HG02943 (cell line): ENCODE measurements at regions not wholly inside any gene's neighbourhood (a gene's known extent, or its start where the extent isn't known, plus 50 kb on each side); places are given as distances from the start of the nearest gene placed in this dataset.

Experiments used
- ATAC-seq: cut with Tn5 transposase; IDR thresholded peaks from one replicate; pipeline ENCODE4 v1.9.1; 2021; ENCODE audit warnings: mild to moderate bottlenecking, low read depth, moderate library complexity; ENCODE audit not compliant: unreplicated experiment

DNA sequence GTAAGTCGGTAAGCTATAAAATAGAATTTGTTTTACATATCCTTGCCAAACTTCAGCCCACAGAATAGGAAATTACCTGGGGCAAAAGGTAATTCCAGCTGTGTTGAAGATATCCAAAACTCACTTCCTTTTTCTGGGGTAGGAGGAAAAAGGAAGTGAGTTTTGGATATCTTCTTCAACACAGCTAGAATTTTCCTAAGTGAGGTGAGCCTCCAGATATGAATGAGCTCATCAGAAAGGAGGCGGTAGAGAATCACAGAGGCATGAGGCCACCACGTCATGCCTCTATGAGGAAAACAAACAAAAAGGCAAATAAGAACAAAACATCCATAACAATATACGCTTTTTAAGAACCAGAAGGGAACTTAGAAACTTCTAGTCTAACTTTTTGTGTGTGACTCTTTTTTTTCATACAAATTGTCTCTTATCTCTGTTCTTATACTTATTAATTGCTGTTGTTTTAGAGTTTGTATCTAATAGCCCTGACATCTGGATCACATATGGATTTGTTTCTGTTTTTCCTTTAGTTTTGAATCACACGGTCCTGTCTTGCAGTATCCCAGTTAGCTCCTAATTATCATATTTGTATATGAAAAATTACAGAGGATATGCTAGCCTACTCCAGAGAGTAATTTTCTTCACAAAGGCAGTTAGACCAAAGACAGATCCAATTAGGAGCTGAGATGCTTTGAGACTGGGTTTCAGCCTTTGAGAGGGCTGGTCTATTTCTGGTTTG, 104.5 kb downstream of the RBM43 start:
- ATAC-seq: no peak

DNA sequence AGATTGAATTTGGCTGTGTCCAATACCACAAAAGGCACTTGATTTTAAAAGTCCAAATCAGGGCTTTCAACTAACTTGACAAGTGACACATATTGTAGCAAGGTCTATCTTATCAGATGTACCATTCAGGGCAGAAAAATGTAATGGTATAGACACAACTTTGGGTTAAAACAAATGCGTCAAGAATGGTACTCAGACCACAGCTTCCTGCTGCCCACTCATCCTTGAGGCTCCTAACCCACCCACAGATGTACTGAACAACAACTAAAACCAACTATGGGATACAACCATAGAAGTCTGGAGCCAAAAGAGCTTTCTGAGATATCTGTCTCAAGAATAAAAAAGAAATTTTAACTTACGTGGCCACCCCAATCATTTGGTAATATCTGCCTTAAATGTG, 105.2 kb downstream of the RBM43 start:
- ATAC-seq: no peak

- ATAC-seq: no peak
Observed at GRCh38 chr2:151153601-151154000, 108.1 kb downstream of the RBM43 start.

DNA sequence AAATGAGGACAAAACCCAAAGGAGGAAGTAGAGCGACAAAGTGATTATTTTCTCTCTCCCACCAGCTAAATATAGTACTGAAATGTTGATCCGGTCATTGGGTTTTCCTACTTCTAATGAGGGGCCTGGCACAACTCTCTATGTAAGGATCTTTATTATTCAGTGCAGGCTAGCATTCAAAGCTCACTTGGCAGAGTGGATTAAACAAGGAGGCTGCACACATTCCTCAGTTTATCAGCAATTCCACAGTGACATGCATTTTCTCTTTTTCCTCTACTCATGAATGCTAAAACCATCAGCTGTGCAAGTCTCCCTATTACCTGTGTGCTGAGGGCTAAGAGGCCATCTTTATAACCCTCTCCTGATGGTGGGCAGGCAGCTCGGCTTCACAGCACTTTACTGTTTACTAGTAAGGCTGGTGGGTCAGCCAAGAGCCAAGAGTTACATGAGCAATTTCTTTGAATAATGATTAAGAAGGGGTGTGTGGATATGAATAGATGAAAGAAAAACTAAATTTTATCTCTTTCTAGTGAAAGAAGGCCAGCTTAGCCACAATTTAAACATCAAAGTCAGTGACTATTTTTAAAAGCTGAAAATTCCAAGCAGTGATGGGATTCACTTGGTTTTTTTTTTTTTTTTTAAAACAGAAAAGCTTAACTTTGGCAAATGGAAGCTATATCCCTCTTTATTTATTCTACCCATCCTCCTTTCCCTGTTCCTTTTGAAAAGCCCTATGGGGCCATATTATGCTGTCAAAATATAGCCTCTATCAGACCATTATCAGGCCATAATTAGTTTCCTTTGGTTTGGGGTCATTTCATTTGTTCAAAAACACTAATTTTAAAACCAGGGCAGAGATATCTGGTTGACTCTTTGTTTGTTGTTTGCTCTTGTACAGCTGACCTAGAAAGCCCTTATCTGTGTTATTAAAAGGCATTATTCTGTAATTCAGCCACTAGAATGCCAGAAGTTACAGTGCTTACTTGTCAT, 111.0 kb downstream of the RBM43 start:
- ATAC-seq: no peak

GRCh38 chr2:151138507-151138906, 123.2 kb downstream of the RBM43 start:
- no peak for ATAC-seq

- no peak for ATAC-seq
Observed at GRCh38 chr2:151137526-151137925, 124.1 kb downstream of the RBM43 start.

- no peak for ATAC-seq
Observed at GRCh38 chr2:151120011-151120410, 141.7 kb downstream of the RBM43 start.

GRCh38 chr2:151119374-151119773, 142.3 kb downstream of the RBM43 start:
- ATAC-seq: no peak

- ATAC-seq: no peak
Observed at GRCh38 chr2:151118269-151118668, 143.4 kb downstream of the RBM43 start.

DNA sequence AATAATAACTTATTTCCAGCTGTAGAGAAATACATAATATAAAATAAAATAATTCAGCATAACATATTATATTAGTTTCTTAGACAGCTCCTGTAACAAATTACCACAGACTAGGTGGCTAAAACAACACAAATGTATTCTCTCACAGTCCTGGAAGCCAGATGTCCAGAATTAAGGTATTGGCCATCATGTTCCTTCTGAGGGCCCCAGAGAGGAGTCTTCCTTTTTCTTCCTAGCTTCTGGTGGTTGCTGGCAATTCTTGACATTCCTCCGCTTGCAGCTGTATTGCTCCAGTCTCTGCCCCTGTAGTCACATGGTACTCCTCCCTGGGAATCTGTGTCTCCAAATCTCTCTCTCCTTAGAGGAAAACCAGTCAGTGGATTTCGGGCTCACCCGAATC, 146.8 kb downstream of the RBM43 start:
- no peak for ATAC-seq

DNA sequence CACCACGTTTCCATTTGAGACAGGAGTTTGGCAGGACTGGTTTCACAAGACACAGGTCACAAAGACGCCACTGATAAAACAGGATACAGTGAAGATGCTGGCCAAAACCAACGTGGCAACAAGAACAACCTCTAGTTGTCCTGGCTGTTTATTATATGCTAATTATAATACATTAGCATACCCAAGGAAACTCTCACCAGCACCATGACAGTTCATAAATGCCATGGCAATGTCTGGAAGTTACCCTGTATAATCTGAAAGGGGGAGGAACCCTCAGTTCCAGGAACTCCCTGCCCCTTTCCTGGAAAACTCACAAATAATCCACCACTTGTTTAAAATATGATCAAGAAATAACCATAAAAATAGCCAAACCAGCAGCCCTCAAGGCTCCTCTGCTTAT, 148.3 kb downstream of the RBM43 start:
- ATAC-seq: no peak

DNA sequence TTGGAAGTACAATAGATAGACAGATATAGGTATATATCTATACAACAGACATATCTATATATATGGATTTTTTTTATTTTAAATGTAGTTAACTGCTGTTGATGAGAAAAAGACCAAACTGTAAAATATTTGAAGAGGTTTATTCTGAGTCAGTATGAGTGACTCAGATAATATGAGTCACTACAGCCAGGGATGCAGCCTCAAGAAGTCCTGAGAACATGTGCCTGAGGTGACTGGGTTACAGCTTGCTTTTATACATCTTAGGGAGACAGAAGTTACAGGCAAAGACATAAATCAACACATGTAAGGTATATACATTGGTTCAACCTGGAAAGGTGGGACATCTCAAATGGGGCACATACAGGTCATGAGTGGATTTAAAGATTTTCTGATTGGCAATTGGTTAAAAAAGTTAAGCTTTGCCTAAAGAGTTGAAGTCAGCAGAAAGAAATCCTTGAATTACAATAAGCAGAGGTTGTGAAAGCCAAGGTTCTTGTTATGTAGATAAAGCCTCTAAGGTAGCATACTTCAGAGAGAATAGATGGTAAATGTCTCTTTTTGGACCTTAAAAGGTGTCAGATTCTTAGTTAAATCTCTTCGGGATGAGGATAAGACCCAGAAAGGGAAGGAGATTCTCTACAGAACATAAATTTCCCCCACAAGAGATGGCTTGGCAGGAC, 149.9 kb downstream of the RBM43 start:
- ATAC-seq: no peak

- ATAC-seq: no peak
Observed at GRCh38 chr2:151106805-151107506, 154.7 kb downstream of the RBM43 start.

- ATAC-seq: no peak
Observed at GRCh38 chr2:151103551-151103950, 158.1 kb downstream of the RBM43 start.

GRCh38 chr2:151102226-151102625, 159.4 kb downstream of the RBM43 start:
- ATAC-seq: no peak

DNA sequence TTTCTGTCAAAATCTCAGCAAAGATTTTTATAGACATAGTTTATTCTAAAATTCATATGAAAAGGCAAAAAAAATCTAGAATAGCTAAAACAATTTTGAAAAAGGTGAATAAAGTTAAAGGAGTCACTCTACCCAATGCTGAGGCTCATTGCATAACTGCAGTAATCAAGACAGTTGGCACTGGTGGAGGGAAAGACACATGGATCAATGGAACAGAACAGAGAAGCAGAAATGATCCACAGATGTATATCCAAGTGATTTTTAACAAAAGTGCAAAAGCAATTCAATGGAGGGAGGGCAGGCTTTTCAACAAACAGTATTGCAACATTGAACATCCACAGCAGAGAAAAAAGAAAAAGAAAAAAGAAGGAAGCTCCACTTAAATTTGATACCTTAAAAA, 162.8 kb downstream of the RBM43 start:
- no peak for ATAC-seq

- no peak for ATAC-seq
Observed at GRCh38 chr2:151097895-151098294, 163.8 kb downstream of the RBM43 start.

- ATAC-seq: no peak
Observed at GRCh38 chr2:151097128-151097527, 164.5 kb downstream of the RBM43 start.

DNA sequence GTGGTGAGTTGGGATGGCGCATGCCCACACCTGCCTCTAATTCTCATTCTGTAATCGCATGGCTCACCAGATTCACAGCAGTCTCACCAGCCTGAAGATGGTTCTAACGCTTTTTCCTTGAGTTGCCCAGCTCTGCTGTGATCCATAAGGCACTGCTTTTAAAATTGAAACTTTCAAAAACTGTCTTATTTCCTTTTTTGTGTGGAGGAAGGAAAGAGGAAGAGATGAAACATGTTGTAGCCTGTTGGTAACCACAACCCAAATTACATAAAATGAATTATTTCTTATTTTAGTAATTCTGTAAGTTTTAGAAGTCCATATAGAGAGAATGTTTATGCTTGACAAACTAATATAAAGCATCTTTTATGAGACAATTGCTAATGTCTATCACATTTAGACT, 165.4 kb downstream of the RBM43 start:
- ATAC-seq: no peak

GRCh38 chr2:151095463-151095862, 166.2 kb downstream of the RBM43 start:
- ATAC-seq: no peak
